SK-N-SH (cell line): ENCODE measurements at regions not wholly inside any gene's neighbourhood (a gene's known extent, or its start where the extent isn't known, plus 50 kb on each side); places are given as distances from the start of the nearest gene placed in this dataset.

ENCODE experiments used
- CTCF ChIA-PET: fragments of 300-600, 350-600 bp; formaldehyde crosslinking; extraction: SDS; loops from one replicate; lab custom pipeline; 2021; lab: Yijun Ruan, JAX
- POLR2A ChIA-PET: fragments of 350-600 bp; sonication (Branson Sonifier 250); formaldehyde crosslinking; extraction: SDS; loops from one replicate; lab custom pipeline; 2020; ENCODE audit warnings: antibody characterized with exemption, inconsistent platforms; lab: Yijun Ruan, JAX
- DNase-seq: peaks from one replicate; pipeline ENCODE4 v3.0.0; 2012
- H2AFZ ChIP-seq: fragments of 200-600 bp; sonication (generic); 2 replicates; pipeline ENCODE4 v1.8.1; 2016; ENCODE audit warnings: antibody characterized with exemption, mild to moderate bottlenecking, low read depth
- H3F3A ChIP-seq: fragments of 200-600 bp; sonication (generic); replicated peaks from 2 replicates; pipeline ENCODE3; 2016; ENCODE audit warnings: antibody characterized with exemption, mild to moderate bottlenecking; ENCODE audit not compliant: insufficient read depth
- H3K27ac ChIP-seq, 2 experiments: fragments of 200-500 bp in 1 of 2; fragments of 200-600 bp in 1 of 2; sonication (Bioruptor generic) in 1 of 2; sonication (generic), shearing (Covaris generic) in 1 of 2; 2 replicates each; pipeline versions ENCODE4 v1.5.1 to v1.6.1; 2014 to 2016; ENCODE audit warnings: low read depth in 2 of 2, inconsistent platforms in 1 of 2, low read length in 1 of 2, mild to moderate bottlenecking in 1 of 2, mixed read lengths in 1 of 2
- H3K27me3 ChIP-seq: fragments of 200-600 bp; sonication (generic), shearing (Covaris generic); 2 replicates; pipeline ENCODE4 v1.6.1; 2016; ENCODE audit warnings: mixed run types; ENCODE audit not compliant: insufficient read depth
- H3K36me3 ChIP-seq, 2 experiments: fragments of 200-500 bp in 1 of 2; fragments of 200-600 bp in 1 of 2; sonication (Bioruptor generic) in 1 of 2; sonication (generic) in 1 of 2; replicated peaks in 1 of 2; 2 replicates each; pipeline versions ENCODE3 to v1.5.1; 2014 to 2016; ENCODE audit warnings: low read length in 1 of 2, mild to moderate bottlenecking in 1 of 2; ENCODE audit not compliant: insufficient read depth in 2 of 2, control insufficient read depth in 1 of 2
- H3K4me1 ChIP-seq, 2 experiments: fragments of 200-500 bp in 1 of 2; fragments of 200-600 bp in 1 of 2; sonication (Bioruptor generic) in 1 of 2; sonication (generic), shearing (Covaris generic) in 1 of 2; 2 replicates each; pipeline versions ENCODE4 v1.5.1 to v1.6.1; 2014 to 2016; ENCODE audit warnings: low read depth in 1 of 2, low read length in 1 of 2, mixed run types in 1 of 2; ENCODE audit not compliant: insufficient read depth in 2 of 2, control insufficient read depth in 1 of 2
- H3K4me2 ChIP-seq: fragments of 200-600 bp; sonication (generic), shearing (Covaris generic); 2 replicates; pipeline ENCODE4 v1.6.1; 2017; ENCODE audit warnings: mixed run types
- H3K4me3 ChIP-seq, 2 experiments: fragments of 200-500 bp in 1 of 2; fragments of 200-600 bp in 1 of 2; sonication (Bioruptor generic) in 1 of 2; sonication (generic), shearing (Covaris generic) in 1 of 2; 2 replicates each; pipeline versions ENCODE4 v1.5.1 to v1.8.1; 2014 to 2016; ENCODE audit warnings: low read depth in 2 of 2, inconsistent platforms in 1 of 2, low read length in 1 of 2, mild to moderate bottlenecking in 1 of 2, mixed read lengths in 1 of 2, moderate library complexity in 1 of 2
- H3K79me2 ChIP-seq: fragments of 200-600 bp; sonication (generic); 2 replicates; pipeline ENCODE4 v1.8.1; 2017; ENCODE audit warnings: mild to moderate bottlenecking; ENCODE audit not compliant: insufficient read depth
- H3K9ac ChIP-seq: fragments of 200-600 bp; sonication (generic); 2 replicates; pipeline ENCODE4 v1.6.1; 2017; ENCODE audit warnings: mixed run types
- H3K9me2 ChIP-seq: fragments of 200-600 bp; sonication (generic); 2 replicates; pipeline ENCODE4 v1.6.1; 2017; ENCODE audit warnings: mixed run types
- H3K9me3 ChIP-seq: fragments of 200-600 bp; sonication (generic); 2 replicates; pipeline ENCODE4 v1.6.1; 2017; ENCODE audit warnings: mixed run types, mild to moderate bottlenecking, moderate library complexity
- H4K20me1 ChIP-seq: fragments of 200-600 bp; sonication (generic); 2 replicates; pipeline ENCODE4 v1.6.1; 2017; ENCODE audit warnings: mild to moderate bottlenecking, mixed run types; ENCODE audit not compliant: insufficient read depth
- EP300 ChIP-seq, 2 experiments: IDR thresholded peaks; 2 replicates each; pipeline versions ENCODE4 v1.4.0 to v1.6.1; 2012; ENCODE audit warnings: borderline replicate concordance in 1 of 2, low read depth in 1 of 2, low read length in 1 of 2
- EZH2phosphoT487 ChIP-seq: fragments of 200-600 bp; sonication (generic); IDR thresholded peaks from 2 replicates; pipeline ENCODE4 v1.6.1; 2017; ENCODE audit warnings: low read depth, mixed run types, mild to moderate bottlenecking, antibody characterized with exemption, moderate library complexity, borderline replicate concordance
- FOXJ3 ChIP-seq: sonication (generic); formaldehyde crosslinking; IDR thresholded peaks from 2 replicates; pipeline ENCODE4 v1.5.1; 2020; ENCODE audit warnings: mild to moderate bottlenecking, missing genetic modification reagents
- NRF1 ChIP-seq: IDR thresholded peaks from 2 replicates; pipeline ENCODE4 v1.6.1; 2012; ENCODE audit warnings: low read depth, mild to moderate bottlenecking, low read length
- POLR2AphosphoS5 ChIP-seq: IDR thresholded peaks from 2 replicates; pipeline ENCODE4 v1.6.1; 2012; ENCODE audit warnings: low read depth, low read length
- RAD21 ChIP-seq: IDR thresholded peaks from 2 replicates; pipeline ENCODE4 v1.6.1; 2012; ENCODE audit warnings: mild to moderate bottlenecking, low read length
- RCOR1 ChIP-seq: fragments of 150-350 bp; IDR thresholded peaks from 2 replicates; pipeline ENCODE4 v1.6.1; 2017; ENCODE audit warnings: antibody characterized with exemption, low read length
- RXRA ChIP-seq: IDR thresholded peaks from 2 replicates; pipeline ENCODE4 v1.4.0; 2012; ENCODE audit warnings: low read depth, mild to moderate bottlenecking, borderline replicate concordance
- SIN3A ChIP-seq: IDR thresholded peaks from 2 replicates; pipeline ENCODE4 v1.6.1; 2012; ENCODE audit warnings: low read depth, mild to moderate bottlenecking, low read length, moderate library complexity, borderline replicate concordance
- SMC3 ChIP-seq: IDR thresholded peaks from 2 replicates; pipeline ENCODE4 v1.6.1; 2012; ENCODE audit warnings: low read depth, low read length, improper control_type of control experiment
- TCF12 ChIP-seq: IDR thresholded peaks from 2 replicates; pipeline ENCODE4 v1.4.0; 2012
- YY1 ChIP-seq: IDR thresholded peaks from 2 replicates; pipeline ENCODE4 v1.4.0; 2012; ENCODE audit warnings: low read depth, mild to moderate bottlenecking
- WGBS: methylation state at CpG from one replicate; pipeline ENCODE4 v1.1.6; 2017; ENCODE audit warnings: low lambda C conversion rate; 5-methylcytosine and 5-hydroxymethylcytosine counted together
- TF ChIP-seq, protein P1 (sequence below): IDR thresholded peaks from 2 replicates; pipeline ENCODE4; 2012
- TF ChIP-seq, protein P2 (sequence below): fragments of 150-350 bp; IDR thresholded peaks from 2 replicates; pipeline ENCODE4 v1.6.1; 2016; ENCODE audit warnings: mild to moderate bottlenecking, low read depth, low read length
- TF ChIP-seq, protein P3 (sequence below): fragments of 150-350 bp; IDR thresholded peaks from 2 replicates; pipeline ENCODE4 v1.6.1; 2017; ENCODE audit warnings: antibody characterized with exemption, low read length, low read depth, borderline replicate concordance
- TF ChIP-seq, protein P4 (sequence below): IDR thresholded peaks from 2 replicates; pipeline ENCODE4 v1.6.1; 2012; ENCODE audit warnings: mild to moderate bottlenecking, low read depth, low read length, moderate library complexity

DNA sequence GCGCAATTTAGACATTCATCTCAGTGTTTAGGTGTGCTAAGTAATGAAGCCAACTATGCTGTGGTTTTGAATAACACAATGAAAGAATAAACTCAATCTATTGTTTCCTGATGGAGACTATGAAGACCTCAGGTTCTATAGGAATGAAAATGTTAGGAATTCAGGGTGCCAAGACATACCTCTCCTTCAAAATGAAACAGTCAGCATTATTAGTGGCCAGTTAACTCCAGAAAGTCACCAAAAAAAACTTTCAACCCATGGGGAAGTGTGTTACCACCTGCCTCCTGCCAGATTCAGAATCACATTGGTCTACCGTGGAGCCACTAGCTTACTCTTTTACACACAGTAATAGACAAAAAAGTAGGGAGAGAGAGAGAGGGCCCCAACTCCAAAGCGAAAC lies 352.9 kb downstream of the GABRG1 start:
- no peak overlapping the region for H3K27ac ChIP-seq
- CTCF ChIA-PET: no interaction called here
- 17% methylated on average over 3 of the region's 3 CpGs for WGBS
- TF ChIP-seq TCF12 (no peak), RXRA (no peak), EZH2phosphoT487 (no peak), YY1 (no peak), EP300 (IDR thresholded peaks at IDR 0.05; ENCODE audit: borderline replicate concordance in 1 of 2, low read depth in 1 of 2, low read length in 1 of 2) (no peak), FOXJ3 (CRISPR knock-in tag) (no peak), NRF1 (no peak), RCOR1 (no peak), SMC3 (no peak), SIN3A (no peak), POLR2AphosphoS5 (no peak), RAD21 (no peak)
- TF ChIP-seq, protein P1, sequence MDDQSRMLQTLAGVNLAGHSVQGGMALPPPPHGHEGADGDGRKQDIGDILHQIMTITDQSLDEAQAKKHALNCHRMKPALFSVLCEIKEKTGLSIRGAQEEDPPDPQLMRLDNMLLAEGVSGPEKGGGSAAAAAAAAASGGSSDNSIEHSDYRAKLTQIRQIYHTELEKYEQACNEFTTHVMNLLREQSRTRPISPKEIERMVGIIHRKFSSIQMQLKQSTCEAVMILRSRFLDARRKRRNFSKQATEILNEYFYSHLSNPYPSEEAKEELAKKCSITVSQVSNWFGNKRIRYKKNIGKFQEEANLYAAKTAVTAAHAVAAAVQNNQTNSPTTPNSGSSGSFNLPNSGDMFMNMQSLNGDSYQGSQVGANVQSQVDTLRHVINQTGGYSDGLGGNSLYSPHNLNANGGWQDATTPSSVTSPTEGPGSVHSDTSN: no peak
- TF ChIP-seq, protein P2, sequence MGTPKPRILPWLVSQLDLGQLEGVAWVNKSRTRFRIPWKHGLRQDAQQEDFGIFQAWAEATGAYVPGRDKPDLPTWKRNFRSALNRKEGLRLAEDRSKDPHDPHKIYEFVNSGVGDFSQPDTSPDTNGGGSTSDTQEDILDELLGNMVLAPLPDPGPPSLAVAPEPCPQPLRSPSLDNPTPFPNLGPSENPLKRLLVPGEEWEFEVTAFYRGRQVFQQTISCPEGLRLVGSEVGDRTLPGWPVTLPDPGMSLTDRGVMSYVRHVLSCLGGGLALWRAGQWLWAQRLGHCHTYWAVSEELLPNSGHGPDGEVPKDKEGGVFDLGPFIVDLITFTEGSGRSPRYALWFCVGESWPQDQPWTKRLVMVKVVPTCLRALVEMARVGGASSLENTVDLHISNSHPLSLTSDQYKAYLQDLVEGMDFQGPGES: no peak
- TF ChIP-seq, protein P3, sequence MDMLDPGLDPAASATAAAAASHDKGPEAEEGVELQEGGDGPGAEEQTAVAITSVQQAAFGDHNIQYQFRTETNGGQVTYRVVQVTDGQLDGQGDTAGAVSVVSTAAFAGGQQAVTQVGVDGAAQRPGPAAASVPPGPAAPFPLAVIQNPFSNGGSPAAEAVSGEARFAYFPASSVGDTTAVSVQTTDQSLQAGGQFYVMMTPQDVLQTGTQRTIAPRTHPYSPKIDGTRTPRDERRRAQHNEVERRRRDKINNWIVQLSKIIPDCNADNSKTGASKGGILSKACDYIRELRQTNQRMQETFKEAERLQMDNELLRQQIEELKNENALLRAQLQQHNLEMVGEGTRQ: no peak
- TF ChIP-seq, protein P4, sequence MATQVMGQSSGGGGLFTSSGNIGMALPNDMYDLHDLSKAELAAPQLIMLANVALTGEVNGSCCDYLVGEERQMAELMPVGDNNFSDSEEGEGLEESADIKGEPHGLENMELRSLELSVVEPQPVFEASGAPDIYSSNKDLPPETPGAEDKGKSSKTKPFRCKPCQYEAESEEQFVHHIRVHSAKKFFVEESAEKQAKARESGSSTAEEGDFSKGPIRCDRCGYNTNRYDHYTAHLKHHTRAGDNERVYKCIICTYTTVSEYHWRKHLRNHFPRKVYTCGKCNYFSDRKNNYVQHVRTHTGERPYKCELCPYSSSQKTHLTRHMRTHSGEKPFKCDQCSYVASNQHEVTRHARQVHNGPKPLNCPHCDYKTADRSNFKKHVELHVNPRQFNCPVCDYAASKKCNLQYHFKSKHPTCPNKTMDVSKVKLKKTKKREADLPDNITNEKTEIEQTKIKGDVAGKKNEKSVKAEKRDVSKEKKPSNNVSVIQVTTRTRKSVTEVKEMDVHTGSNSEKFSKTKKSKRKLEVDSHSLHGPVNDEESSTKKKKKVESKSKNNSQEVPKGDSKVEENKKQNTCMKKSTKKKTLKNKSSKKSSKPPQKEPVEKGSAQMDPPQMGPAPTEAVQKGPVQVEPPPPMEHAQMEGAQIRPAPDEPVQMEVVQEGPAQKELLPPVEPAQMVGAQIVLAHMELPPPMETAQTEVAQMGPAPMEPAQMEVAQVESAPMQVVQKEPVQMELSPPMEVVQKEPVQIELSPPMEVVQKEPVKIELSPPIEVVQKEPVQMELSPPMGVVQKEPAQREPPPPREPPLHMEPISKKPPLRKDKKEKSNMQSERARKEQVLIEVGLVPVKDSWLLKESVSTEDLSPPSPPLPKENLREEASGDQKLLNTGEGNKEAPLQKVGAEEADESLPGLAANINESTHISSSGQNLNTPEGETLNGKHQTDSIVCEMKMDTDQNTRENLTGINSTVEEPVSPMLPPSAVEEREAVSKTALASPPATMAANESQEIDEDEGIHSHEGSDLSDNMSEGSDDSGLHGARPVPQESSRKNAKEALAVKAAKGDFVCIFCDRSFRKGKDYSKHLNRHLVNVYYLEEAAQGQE: no peak
- TF ChIP-seq, all 33 proteins: peak for 0
- no peaks in the 10 kb centered on the region for H3K9me2 ChIP-seq
- no peaks in the 10 kb centered on the region for H3K4me1 ChIP-seq
- POLR2A ChIA-PET: no interaction called here
- no peak overlapping the region for H3K4me3 ChIP-seq
- H3K9me3 ChIP-seq: no peaks in the 10 kb centered on the region
- H3K79me2 ChIP-seq: no peaks in the 10 kb centered on the region
- no peaks in the 10 kb centered on the region for H4K20me1 ChIP-seq
- H3K4me2 ChIP-seq: no peak overlapping the region
- no peak overlapping the region for H3K9ac ChIP-seq
- no peaks in the 10 kb centered on the region for H3K36me3 ChIP-seq
- H3F3A ChIP-seq: no peaks in the 10 kb centered on the region
- H3K27me3 ChIP-seq: no peaks in the 10 kb centered on the region
- no peak for DNase-seq
- H2AFZ ChIP-seq: no peak overlapping the region
